ENCODE measurements at regions not wholly inside any gene's neighbourhood (a gene's known extent, or its start where the extent isn't known, plus 50 kb on each side); places are given as distances from the start of the nearest gene placed in this dataset.

DNA sequence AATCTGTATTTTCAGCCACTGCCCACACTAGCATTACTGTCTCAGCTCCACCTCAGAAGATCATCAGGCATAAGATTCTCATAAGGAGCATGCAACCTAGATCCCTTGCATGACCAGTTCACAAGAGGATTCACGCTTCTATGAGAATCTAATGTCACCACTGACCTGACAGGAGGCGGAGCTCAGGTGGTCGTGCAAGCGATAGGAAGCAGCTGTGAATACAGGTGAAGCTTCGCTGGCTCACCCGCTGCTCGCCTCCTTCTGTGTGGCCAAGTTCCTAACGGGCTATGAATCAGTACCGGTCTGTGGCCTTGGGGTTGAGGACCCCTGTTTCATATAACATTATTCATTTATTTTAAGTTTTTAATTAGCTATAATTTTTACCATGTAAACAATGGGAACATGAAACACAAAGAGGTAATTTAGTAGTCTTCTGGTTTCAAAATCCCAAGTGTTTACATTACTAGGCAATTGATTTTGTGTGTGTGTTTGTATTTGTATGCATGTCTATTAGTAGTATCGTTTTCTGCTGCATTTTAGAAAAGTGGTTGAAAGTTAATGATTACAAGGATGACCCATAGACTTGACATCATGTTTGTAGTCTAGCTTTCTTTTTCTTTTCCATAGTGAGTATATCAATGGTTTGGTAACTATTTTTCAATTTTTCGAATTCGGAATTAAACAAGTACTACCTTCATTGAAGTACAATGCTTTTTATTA, 159.4 kb downstream of the TENT4A start:
- peak; percentile 21 for DNase-seq

DNA sequence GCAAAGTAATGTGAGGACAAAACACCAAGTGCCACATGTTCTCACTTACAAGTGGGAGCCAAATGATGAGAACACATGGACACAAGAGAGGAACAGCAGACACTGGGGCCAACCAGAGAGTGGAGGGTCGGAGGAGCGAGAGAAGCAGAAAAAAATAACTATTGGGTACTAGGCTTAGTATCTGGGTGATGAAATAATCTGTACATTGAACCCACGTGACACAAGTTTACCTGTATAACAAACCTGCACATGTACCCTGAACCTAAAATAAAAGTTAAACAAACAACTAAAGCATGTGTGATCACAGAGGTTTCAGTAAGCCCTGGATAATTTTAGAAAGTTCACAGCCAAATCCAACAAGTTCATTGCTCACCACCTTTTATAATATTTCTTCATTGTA, 160.1 kb downstream of the TENT4A start:
- DNase-seq, result no peak

DNA sequence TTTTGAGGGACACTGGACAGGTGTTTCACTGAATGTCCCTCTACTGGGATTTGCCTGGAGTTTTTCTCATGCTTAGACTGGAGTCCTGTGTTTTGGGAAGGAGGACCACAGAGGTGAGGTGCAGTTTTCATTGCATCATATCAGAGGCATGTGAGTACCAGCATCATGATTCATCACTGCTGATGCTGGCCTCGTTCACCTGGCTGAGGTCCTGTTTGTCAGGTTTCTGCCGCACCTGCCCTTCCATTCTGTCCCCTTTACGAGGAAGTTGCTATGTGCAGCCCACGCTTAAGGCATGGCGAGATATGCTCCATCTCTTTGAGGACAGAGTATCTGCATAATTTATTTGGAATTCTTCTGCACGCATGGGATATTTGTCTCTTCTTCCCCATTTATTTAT, 162.1 kb downstream of the TENT4A start:
- peak; percentile 61 for DNase-seq

DNA sequence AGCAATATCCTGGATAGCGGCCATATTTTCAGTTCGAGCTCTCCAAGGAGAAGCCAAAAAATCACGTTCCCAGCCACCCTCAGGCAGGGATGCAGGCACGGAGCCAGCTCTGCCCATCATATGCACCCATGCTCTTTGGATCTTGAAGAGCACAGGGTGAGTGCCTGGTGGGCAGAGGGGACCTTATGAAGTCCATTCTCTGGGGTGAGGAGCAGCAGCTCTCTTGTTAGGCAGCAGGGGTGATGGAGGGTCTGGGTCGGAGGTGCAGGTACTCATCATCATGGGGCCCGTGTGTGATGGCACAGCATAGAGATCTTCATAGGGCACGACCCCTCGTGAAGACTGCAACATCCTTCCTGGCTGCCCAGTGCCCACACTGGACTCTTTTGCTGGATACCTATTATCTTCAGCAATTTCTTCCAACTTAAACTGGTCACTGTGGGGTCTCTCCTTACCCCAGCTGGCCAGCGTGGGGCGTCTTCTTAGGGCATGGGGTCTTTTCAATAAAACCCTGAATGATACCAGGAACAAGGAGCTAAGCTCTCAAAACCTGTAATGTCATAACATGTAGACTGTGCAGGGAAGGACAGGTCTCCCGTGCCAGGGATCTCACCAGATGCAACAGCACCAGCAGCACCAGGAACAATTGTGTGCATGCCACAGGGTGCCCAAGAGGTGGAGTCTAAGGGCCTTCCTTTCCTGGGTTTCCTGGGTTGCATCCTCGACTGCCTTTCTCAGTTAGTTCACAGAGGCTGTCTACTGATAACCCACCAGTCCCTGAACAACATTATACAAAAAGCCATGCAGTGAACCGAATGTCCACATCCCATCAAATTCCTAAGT, 165.0 kb downstream of the TENT4A start:
- DNase-seq, result no peak

DNA sequence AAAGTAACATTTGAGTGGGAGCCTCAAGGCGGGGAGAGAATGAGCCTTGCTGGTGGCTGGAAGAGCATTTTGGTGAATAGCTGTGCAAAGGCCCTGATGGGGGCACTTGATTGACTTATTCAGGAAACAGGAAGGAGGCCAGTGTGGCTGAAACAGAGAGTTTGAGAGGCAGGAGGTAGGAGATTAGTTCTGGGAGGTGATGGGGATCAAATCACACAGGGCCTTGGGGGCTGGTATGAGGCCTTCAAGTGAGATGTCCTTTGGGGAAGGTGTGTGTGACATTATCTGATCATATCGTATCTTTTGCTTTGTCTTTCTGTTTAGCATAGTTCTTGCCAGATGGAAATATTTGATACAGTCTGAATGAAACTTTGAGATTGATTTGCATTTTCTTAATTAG, 172.3 kb downstream of the TENT4A start:
- no peak for DNase-seq

DNA sequence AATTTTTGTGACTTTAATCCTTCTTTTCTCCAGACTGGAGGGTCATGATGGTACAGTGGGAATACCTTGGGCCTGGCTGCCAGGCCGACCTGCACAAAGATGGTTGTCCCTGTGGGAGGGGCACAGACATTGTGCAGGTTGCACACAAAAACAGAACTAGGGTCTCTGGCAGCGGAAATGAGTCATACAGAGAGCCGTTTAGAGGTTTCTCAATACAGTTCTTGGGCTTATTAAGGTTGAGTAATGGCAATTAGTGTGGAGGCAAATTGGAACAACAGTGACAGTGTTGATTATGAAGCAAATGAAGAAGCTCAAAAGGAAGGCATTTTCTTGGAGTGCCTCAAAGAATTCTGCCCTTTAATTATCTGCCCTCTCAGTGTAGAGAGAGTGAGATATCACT, 173.6 kb downstream of the TENT4A start:
- no peak for DNase-seq

DNA sequence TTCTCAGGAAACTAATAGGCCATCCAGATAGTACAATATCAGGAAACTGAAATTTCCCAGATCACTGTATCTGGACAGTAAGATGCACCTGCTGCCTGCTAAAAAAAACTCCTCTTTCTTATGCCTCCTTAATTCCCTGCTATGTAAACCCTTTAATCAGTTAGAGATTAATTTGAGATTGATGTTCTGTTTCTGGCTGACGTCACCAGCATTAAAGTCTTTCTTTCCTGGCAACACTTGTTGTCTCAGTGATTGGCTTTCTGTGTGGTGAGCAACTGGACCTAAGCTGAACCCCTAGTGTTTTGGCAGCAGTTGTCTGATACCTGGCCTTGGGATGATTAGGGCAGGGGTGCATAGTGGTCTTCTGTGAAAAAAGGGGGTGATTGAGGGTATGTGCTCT, 175.8 kb downstream of the TENT4A start:
- no peak for DNase-seq

DNA sequence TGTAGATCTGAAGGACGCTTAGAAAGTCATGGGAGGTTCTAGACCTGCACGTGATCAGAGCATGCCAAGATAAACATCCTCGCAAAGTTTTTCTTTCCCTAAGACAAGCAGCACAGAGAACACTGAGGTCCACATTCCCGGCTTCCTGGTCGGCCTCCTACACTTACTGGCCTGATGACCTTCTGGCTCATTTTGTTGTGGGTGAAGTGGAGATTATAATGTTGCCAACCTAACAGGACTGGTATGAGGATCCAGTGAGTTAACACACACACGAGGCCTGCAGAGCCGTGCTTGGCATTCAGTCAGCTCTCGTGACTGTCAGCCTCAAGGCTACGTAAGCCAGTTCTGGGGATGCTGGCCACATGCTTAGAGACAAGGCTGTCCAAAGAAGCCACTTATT, 186.0 kb downstream of the TENT4A start:
- DNase-seq, result no peak

DNA sequence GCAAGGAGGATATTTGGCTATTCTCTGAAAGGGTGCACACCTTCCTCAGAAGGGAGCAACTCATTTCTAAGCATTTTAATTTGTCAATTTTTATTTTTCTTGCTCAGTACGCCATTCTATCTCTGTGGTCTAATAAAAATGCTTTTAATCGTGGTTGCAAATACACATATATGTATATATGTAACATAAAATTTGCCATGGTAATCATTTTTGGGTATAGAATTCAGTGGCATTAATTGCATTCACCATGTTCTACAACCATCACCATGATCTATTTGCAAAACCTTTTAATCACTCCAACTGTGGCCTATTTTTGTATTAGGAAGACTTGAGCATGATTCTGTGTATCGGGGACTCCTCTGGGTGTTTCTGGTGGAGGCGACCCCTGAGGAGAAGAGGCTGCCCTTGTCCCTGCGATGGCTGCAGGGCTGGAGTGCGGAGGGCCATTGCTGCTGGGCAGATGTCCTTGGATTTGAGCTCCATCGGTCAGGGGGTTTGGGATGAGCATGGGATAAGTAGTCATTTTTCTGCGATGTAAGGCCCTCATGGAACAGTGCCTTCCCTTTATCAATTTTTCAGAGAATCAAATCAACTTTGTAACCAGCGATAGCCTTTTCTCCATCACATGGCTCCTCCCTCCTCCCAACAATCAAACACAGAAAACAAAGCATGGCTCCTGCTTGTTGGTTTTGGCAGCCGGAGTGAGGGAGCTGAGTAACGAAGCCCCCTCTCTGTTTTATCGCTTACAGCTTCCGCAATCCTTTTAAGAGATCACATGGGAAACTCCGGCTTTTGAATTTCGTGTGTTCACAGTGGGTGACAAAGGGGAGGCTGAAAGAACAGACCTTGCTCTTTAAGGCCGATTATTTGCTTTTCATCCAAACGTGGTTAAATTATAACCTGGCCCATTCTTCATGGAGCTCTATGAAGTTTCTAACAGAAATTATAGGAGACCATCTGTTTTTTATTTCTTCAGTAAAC, 187.3 kb downstream of the TENT4A start:
- DNase-seq, result no peak

DNA sequence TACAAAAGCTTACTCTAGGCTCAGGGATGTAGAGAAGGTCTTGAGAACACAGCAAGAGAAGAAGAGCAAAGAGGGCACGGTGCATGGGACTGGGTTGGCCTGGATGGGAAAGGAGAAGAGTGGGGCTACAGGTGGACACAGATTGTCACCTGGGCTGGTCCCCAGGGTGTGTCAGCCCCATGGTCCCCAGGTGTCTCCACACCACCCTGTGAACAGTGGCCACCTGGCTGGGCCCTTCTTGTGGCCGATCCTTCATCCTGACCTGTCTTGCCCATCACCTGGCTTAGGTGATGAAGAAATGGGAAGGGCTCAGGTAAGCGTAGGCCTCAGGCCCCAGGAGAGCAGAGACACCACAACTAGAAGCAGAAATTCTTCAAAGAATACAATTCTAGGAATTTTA, 188.9 kb downstream of the TENT4A start:
- no peak for DNase-seq

DNA sequence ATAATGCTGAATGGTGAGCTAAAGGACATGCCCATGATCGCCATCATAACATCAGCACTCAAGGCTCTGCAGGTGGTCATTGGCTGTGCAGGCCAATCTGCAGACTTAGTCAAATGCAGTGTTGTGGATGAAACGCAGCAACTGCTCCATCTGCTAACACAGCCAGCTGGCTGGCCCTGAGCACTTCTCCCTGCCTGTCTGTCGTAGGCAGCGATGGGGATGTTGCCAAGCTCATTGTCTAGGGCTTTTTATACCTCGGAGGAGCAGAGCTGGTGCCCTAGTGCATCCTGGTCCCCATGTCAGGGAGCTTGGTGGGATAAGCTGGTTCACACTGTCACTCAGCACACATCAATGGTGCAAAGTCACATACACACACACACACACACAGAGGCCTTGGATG, 189.4 kb downstream of the TENT4A start:
- DNase-seq, result no peak

DNA sequence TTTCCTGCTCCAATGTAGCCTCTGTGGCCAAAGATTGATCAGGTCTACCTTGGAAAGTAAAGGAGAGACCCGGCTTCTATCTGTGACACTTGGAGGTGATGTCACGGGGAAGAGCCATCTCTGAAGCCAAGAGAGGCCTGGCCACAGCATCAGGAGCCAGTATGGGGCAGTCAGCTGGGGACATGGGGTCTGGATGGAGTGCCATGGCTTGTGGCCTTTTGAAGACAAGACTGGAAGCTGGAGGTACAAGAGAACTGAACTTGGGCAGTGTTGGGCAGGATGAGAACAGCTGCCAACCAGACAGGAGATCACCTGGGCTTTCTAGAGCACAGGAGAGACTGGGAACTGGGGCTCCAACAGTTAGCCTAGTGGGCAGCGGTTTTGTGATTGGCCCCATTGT, 190.7 kb downstream of the TENT4A start:
- no peak for DNase-seq

DNA sequence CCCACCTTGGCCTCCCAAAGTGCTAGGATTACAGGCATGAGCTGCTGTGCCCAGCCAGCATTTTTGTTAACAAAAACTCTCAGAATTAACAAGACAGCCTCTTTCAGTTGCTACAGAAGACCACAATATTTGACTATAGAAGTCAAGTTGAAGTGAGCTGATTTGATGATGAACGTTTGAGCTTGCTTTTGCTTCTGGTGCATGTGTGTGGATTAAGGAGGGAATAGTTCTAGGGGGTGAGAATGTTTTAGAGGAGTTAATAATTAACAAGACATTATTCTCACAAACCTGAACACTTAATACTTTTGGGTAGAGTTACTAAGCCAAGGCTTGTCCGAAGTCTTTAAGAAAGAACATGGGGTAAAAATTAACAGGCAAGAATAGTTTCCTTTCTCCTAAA, 191.6 kb downstream of the TENT4A start:
- no peak for DNase-seq

DNA sequence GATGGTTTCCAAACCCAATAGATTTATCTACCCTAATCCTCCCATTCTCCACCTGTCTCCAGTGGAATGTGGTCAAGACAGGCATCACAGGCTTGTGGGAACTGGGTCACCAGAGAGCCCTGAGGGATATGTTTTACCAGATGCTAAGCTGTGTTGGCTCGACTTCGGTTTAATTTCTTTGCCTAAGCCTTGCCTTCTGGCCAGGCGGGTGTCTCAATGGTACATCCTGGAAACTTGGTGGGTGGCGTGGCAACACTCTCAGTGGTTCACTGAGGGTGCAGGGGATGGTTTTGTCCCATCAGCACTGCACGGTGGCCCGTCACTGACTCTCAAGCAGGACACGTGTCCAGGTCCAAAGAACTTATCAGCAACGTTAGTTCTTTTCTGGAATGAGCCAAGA, 192.2 kb downstream of the TENT4A start:
- no peak for DNase-seq

DNA sequence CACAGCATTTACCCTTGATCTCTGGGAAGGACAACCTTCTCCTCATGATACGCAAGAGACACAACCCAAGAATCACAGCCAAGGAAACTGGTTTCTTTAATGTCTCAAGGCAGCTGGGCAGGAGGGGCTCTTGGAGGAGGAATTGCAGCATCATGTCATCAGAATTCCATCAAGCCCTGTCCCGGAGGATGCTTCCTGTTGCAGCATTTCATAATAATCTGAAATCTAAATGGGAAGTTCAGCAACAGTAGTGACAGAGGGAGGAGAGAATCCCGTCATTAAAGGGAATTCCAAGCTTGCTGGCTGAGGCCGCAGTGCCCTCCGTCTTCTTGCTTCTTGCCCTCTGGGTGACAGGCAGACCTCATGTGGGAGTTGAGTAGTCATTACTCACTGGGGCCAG, 192.7 kb downstream of the TENT4A start:
- no peak for DNase-seq

DNA sequence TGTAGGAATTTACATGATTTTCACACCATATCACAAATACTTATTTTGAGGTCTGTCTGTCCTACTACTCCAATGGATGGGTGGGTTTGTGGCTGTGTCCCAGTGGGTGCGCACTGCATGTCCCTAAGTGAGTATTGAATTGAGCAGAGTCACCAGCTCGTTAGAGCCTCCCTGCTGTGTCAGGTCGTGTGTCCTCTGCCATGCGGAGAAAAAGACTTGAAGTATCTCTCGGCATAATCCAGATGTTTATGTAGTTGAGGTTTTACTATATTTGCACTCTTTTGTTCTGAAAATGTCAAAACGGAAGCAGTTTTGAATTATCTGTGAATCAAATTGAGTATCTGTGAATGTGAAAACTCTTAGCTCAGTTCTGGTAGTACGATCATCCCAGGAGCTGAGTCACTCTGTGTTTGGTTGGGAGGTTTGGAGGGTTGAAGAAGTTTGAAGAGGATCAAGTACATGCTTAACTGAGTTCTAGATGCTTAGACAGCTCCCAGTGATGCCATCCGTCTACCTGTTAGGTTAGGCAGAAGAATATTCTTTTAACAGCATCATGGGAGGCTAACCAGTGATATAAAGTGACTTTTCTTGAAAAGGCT, 194.2 kb downstream of the TENT4A start:
- peak; percentile 12 for DNase-seq

DNA sequence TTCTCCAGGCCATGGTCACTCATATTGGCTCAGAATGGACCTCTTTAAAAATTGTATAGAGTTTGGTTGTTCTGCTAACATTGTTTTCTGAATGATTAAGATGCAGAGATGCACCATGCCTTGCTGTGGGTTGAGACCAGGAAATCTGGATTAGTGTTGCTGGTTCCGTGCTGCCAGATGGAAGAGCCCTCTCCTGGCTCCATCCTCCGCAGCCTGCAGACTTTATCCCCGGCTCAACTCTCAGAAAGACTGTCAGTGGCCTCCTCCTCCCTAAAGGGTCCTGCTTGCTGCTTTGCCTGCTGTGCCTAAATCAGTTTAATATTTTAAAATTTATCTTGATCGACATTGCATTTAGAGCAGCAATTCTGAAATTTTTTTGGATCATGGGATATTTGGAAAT, 196.7 kb downstream of the TENT4A start:
- no peak for DNase-seq

DNA sequence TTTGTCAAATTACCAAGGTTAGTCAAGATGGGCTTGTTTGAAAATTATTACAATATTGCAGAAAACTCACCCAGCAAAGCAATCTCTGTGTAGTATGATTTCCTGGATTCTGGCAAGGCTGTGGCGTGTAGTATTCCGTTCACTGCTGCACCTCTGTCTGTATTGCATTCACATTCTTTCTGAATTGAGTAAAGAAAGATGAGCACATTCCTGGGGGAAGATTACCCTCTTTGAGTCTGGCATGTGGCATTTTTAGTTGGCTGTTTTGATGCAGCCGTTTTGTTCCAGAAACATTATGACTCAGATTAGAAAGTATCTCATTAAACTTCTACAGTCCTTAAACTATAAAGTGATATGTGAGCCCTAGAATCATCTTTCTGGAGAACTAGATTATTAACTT, 197.7 kb downstream of the TENT4A start:
- DNase-seq, result no peak

DNA sequence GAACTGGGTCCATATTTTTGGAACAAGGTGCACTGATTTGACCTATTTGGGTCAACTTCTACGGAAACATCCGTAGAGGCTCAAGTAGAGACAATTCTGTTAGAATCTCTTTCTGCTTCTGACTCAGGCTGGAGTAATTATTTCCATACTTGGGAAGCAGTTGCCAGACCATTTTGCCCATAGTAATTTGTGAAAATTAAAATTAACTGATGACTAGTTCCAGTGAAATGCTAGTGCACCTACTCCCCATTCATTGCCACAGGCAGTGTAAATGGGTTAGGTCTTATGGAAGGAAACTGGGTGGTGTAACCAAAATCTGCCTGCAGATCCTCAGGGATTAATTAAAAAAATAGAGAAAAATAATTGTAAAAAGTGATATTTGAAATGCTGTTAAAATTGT, 201.1 kb downstream of the TENT4A start:
- no peak for DNase-seq

DNA sequence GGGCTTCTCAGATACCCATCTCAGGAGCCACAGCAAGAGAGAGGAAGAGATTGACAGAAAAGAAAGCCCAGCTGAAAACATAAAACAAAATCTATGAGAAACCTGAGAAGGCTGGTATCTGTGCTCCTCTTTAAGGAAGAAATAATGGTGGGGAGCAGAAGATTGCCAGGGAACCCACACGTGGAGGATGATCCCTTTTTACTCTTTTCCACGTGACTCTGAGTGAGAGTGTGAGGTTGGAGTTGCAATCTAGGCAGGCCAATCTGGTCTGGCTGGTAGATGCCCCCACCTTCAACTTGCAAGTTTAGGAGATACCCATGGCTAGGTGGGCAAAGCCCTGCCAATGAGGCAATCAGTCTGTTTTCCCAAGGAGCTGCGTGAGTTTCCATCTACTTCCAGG, 202.3 kb downstream of the TENT4A start:
- no peak for DNase-seq

DNA sequence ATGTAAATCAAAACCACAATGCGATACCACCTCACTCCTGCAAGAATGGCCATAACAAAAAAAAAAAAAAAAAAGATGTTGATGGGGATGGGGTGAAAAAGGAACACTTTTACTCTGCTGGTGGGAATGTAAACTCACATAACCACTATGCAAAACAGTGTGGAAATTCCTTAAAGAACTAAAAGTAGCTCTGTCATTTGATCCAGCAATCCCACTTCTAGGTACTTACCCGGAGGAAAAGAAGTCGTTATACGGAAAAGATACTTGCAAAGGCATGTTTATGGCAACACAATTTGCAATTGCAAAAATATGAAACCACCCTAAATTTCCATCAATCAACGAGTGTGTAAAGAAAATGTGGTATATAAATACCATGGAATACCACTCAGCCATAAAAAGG, 205.0 kb downstream of the TENT4A start:
- no peak for DNase-seq

DNA sequence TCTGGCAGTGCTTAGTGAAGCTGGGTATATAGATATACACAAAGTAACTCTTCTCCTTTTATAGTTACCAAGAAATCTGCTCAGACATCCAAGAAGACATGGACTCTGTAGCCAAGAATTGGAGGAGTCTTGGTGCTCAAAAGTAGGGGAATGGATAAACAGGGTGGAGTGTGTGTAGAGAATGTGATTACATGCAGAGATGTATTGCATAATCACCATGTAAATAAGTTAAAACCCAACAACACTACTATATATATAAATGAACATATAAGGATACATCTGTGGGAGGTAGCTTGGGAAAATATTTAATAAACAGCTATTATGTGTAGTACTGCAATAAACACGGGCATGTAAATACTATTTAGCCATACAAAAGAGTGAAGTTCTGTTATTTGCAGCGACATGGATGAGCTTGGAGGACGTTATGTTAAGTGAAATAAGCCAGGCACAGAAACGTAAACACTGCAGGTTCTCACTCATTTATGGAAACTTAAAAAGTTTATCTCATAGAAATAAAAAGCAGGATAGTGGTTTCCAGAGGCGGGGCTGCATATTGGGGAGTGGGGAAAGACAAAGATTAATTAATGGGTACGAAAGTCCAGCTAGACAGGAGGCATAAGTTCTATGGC, 207.5 kb downstream of the TENT4A start:
- DNase-seq, result no peak
